Colonic mucosa (tissue), 4 donors: ENCODE measurements at regions not wholly inside any gene's neighbourhood (a gene's known extent, or its start where the extent isn't known, plus 50 kb on each side); places are given as distances from the start of the nearest gene placed in this dataset.

Source experiments
- DNase-seq: peaks from one replicate; pipeline ENCODE4 v3.0.0-alpha.2; 2020
- H3K27ac ChIP-seq: fragments of 200-600 bp; one replicate; pipeline ENCODE4 v1.8.0; 2021
- H3K27me3 ChIP-seq: fragments of 200-600 bp; one replicate; pipeline ENCODE4 v1.8.0; 2021
- H3K36me3 ChIP-seq: fragments of 200-600 bp; one replicate; pipeline ENCODE4 v1.8.0; 2021
- H3K4me1 ChIP-seq: fragments of 200-600 bp; one replicate; pipeline ENCODE4 v1.8.0; 2021; ENCODE audit warnings: mild to moderate bottlenecking
- H3K4me3 ChIP-seq: fragments of 200-600 bp; one replicate; pipeline ENCODE4 v1.8.0; 2021
- H3K9ac ChIP-seq, 2 donors: one replicate each; pipeline ENCODE4 v1.7.0; 2013; ENCODE audit warnings: control low read depth in 2 of 2, low read depth in 2 of 2, low read length in 2 of 2
- H3K9me3 ChIP-seq: fragments of 200-600 bp; one replicate; pipeline ENCODE4 v1.8.0; 2021
- CTCF ChIP-seq: fragments of 200-600 bp; IDR thresholded peaks from one replicate; pipeline ENCODE4 v1.8.0; 2022; ENCODE audit warnings: antibody characterized with exemption, mild to moderate bottlenecking
- intact Hi-C: fragments of 100-400 bp; cut with DNase I; formaldehyde crosslinking; loops from one replicate; pipeline ENCODE4 v1.14.1; 2022
- donor health status: healthy.
- donor health status: DM: no; HTN: no; CAD: no.
- donor health status: DM: no; HTN: no; CAD: no.

GRCh38 chr17:77756028-77756427 is 202.5 kb upstream of the TNRC6C start:
- DNase-seq, result no peak
- Histone ChIP-seq H3K27ac (no peak overlapping the region), H3K27me3 (no peaks in the 10 kb centered on the region), H3K4me1 (no peaks in the 10 kb centered on the region), H3K36me3 (no peaks in the 10 kb centered on the region), H3K4me3 (no peak overlapping the region), H3K9me3 (no peaks in the 10 kb centered on the region), H3K9ac (no peak overlapping the region)
- no peak for TF ChIP-seq CTCF
- intact Hi-C loops, result no loop called here

- no peak overlapping the region for H3K9ac ChIP-seq
- H3K27ac ChIP-seq, result no peak overlapping the region
- no peaks in the 10 kb centered on the region for H3K36me3 ChIP-seq
- DNase-seq, result no peak
- H3K4me3 ChIP-seq, result no peak overlapping the region
- TF ChIP-seq CTCF, result no peak
- H3K9me3 ChIP-seq, result no peaks in the 10 kb centered on the region
- no peaks in the 10 kb centered on the region for H3K4me1 ChIP-seq
- H3K27me3 ChIP-seq, result no peaks in the 10 kb centered on the region
- intact Hi-C loops, result no loop called here
Measured at GRCh38 chr17:77756846-77757560, 201.5 kb upstream of the TNRC6C start.

- H3K4me3 ChIP-seq, result no peak overlapping the region
- no peak overlapping the region for H3K27ac ChIP-seq
- no peaks in the 10 kb centered on the region for H3K4me1 ChIP-seq
- no peak overlapping the region for H3K9ac ChIP-seq
- H3K9me3 ChIP-seq, result no peaks in the 10 kb centered on the region
- DNase-seq, result no peak
- no peaks in the 10 kb centered on the region for H3K27me3 ChIP-seq
- intact Hi-C loops, result no loop called here
- no peaks in the 10 kb centered on the region for H3K36me3 ChIP-seq
- TF ChIP-seq CTCF, result no peak
Measured at GRCh38 chr17:77757561-77757898, 201.0 kb upstream of the TNRC6C start.

- H3K4me3 ChIP-seq, result no peak overlapping the region
- intact Hi-C loops, result no loop called here
- no peaks in the 10 kb centered on the region for H3K4me1 ChIP-seq
- H3K27ac ChIP-seq, result no peak overlapping the region
- no peak for TF ChIP-seq CTCF
- no peaks in the 10 kb centered on the region for H3K36me3 ChIP-seq
- H3K9ac ChIP-seq, result no peak overlapping the region
- no peaks in the 10 kb centered on the region for H3K27me3 ChIP-seq
- H3K9me3 ChIP-seq, result no peaks in the 10 kb centered on the region
- DNase-seq, result no peak
Measured at GRCh38 chr17:77763023-77763422, 195.5 kb upstream of the TNRC6C start.

GRCh38 chr17:77763575-77763974 is 194.9 kb upstream of the TNRC6C start:
- H3K9ac ChIP-seq, result no peak overlapping the region
- H3K4me1 ChIP-seq, result no peaks in the 10 kb centered on the region
- DNase-seq, result no peak
- no peak overlapping the region for H3K27ac ChIP-seq
- intact Hi-C loops, result no loop called here
- TF ChIP-seq CTCF, result no peak
- H3K9me3 ChIP-seq, result no peaks in the 10 kb centered on the region
- H3K36me3 ChIP-seq, result no peaks in the 10 kb centered on the region
- H3K27me3 ChIP-seq, result no peaks in the 10 kb centered on the region
- no peak overlapping the region for H3K4me3 ChIP-seq
